GM12872 (cell line): ENCODE measurements at regions not wholly inside any gene's neighbourhood (a gene's known extent, or its start where the extent isn't known, plus 50 kb on each side); places are given as distances from the start of the nearest gene placed in this dataset.

Experiments used
- TF ChIP-seq, protein P1 (sequence below): IDR thresholded peaks from 3 replicates; pipeline ENCODE4 v1.5.1; 2011; ENCODE audit warnings: low read depth, mild to moderate bottlenecking, low read length, moderate library complexity; ENCODE audit not compliant: insufficient read depth

DNA sequence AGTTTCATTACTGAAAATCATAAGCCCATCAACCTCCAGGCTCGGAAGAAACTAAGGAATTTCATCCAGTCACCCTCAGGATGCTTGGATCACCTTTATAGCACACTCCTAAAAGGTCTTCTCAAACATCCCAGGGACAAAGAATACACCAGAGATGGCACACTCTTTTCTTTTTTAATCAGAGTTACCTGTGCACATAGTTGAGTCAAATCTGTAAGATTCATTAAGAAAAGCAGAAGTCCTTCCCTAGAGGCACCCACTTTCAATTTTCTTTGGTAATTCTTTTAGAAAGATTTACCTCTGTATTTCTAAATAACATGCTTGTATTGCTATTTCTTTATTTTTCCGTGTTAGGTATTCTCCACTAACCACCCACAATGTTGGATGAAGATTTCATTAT lies 50.6 kb upstream of the IL6 start:
- TF ChIP-seq, protein P1, sequence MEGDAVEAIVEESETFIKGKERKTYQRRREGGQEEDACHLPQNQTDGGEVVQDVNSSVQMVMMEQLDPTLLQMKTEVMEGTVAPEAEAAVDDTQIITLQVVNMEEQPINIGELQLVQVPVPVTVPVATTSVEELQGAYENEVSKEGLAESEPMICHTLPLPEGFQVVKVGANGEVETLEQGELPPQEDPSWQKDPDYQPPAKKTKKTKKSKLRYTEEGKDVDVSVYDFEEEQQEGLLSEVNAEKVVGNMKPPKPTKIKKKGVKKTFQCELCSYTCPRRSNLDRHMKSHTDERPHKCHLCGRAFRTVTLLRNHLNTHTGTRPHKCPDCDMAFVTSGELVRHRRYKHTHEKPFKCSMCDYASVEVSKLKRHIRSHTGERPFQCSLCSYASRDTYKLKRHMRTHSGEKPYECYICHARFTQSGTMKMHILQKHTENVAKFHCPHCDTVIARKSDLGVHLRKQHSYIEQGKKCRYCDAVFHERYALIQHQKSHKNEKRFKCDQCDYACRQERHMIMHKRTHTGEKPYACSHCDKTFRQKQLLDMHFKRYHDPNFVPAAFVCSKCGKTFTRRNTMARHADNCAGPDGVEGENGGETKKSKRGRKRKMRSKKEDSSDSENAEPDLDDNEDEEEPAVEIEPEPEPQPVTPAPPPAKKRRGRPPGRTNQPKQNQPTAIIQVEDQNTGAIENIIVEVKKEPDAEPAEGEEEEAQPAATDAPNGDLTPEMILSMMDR = no peak

DNA sequence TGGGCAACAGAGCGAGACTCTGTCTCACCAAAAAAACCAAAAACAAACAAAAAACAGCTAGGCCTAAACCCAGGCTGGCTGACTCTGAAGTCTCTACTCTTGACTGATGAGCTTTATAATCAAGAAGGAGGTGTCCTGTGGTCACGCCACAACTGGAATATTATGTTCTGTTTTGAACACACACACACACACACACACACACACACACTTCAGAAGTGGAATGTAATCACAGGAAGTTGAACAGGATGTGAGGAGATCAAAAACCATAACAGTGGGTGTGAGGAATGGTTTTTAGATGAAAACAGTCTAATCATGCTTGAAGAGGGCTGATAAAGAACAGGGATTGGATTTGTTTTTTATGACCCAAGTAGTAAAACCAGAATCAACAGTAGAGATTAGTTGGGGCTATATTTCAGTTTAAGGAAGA lies 51.1 kb upstream of the IL6 start:
- TF ChIP-seq, protein P1 = no peak

DNA sequence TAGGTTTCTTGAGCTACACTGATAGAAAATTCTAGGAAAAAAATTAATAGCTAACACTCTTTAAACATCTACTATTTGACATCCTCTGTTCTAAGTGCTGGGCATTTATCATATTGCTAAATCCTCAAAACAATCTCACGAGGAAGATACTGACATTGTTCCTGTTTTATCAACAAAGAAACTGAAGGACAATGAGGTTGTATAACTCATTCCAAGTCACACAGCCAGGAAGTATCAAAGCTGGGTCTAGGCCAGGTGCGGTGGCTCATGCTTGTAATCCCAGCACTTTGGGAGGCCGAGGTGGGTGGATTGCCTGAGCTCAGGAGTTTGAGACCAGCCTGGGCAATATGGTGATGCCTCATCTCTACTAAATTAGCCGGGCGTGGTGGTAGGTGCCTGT lies 51.6 kb upstream of the IL6 start:
- TF ChIP-seq, protein P1 = no peak

DNA sequence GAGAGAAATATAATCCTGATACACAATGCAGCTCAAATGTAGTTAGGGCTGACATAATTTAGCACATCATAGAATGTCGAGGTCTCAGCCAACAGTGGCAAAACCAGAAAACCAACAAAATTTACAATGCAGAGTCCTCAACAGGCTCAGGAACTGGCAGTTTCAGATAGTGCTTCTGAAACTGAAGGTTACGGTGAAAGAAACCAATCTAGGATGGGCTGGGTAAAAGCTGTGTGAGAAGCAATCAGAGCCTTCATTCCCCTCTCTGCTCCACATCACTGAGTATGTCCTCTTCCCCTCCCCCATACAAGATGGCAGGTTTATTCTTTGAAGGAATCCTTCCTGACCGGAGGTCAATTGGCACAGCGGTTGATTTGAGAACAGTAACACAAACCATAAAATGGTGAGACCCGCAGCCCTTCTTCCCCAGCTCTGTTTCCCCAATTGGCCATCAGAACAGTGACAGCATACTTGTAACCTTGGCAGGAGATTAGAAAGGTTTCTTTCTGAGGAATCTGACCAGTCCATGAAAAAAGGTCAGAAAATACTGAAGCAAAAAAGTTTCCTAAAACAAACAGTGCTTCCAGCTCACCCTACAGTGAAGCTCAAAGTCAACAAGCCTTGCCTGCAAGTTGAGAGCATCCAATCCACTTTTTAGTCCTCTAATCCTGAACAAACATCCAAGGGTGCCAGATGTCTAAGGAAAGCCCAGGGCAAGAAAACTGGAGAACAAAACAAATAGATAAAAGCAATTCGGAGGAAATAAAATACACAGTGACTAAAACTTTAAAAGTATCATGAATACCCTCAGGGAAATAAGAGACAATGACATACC lies 53.9 kb upstream of the IL6 start:
- TF ChIP-seq, protein P1 = no peak

GRCh38 chr7:22671177-22671879 lies 55.7 kb upstream of the IL6 start:
- TF ChIP-seq, protein P1 = no peak

- TF ChIP-seq, protein P1 = no peak
Measured at GRCh38 chr7:22670422-22670815, 56.6 kb upstream of the IL6 start.

- TF ChIP-seq, protein P1 = no peak
Measured at GRCh38 chr7:22669692-22670421, 57.1 kb upstream of the IL6 start.
